ENCODE measurements at regions not wholly inside any gene's neighbourhood (a gene's known extent, or its start where the extent isn't known, plus 50 kb on each side); places are given as distances from the start of the nearest gene placed in this dataset.

- DNase-seq (ENCODE audit: low read depth, low spot score): no peak
- no peak overlapping the region for H3K4me3 ChIP-seq (ENCODE audit: low read depth, low read length)
- TF ChIP-seq, protein P1, sequence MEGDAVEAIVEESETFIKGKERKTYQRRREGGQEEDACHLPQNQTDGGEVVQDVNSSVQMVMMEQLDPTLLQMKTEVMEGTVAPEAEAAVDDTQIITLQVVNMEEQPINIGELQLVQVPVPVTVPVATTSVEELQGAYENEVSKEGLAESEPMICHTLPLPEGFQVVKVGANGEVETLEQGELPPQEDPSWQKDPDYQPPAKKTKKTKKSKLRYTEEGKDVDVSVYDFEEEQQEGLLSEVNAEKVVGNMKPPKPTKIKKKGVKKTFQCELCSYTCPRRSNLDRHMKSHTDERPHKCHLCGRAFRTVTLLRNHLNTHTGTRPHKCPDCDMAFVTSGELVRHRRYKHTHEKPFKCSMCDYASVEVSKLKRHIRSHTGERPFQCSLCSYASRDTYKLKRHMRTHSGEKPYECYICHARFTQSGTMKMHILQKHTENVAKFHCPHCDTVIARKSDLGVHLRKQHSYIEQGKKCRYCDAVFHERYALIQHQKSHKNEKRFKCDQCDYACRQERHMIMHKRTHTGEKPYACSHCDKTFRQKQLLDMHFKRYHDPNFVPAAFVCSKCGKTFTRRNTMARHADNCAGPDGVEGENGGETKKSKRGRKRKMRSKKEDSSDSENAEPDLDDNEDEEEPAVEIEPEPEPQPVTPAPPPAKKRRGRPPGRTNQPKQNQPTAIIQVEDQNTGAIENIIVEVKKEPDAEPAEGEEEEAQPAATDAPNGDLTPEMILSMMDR (IDR thresholded peaks at IDR 0.05; ENCODE audit: low read depth, low read length): no peak
- in situ Hi-C loops (cut with HindIII; ENCODE audit: low sequenced_read_pairs): no loop called here
Measured at GRCh38 chr13:88617176-88617575, 946.0 kb downstream of the SLITRK5 start.

DNA sequence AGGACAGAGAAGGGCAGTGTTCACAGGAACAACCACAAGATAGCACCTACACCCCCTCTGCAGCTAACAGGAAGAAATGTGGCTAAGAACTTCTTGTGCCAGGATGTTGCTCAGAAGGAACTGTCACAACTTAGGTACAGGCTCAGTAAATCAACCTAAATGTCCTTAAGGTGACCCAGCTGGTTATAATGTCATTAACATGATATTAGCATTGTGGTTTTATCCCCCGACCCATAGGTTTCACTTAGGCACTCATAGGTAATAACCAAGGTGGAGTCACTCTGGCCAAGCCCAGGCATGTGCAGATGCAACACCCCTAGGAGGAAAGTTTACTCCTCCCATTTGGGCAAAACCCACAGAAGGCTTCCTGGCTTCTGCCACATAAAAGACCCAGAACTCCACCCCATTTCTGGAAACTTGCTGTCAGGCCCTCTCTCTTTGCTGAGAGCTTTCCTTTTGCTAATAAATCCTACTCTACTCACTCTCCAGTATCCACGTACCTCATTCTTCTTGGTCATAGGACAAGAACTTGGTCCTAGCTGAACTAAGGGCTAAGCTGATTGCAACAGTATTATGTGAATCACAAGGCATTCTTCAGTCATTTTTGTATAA, 951.3 kb downstream of the SLITRK5 start:
- in situ Hi-C loops (cut with HindIII; ENCODE audit: low sequenced_read_pairs): no loop called here
- no peak overlapping the region for H3K4me3 ChIP-seq (ENCODE audit: low read depth, low read length)
- TF ChIP-seq, protein P1 (IDR thresholded peaks at IDR 0.05; ENCODE audit: low read depth, low read length): no peak
- no peak for DNase-seq (ENCODE audit: low read depth, low spot score)

DNA sequence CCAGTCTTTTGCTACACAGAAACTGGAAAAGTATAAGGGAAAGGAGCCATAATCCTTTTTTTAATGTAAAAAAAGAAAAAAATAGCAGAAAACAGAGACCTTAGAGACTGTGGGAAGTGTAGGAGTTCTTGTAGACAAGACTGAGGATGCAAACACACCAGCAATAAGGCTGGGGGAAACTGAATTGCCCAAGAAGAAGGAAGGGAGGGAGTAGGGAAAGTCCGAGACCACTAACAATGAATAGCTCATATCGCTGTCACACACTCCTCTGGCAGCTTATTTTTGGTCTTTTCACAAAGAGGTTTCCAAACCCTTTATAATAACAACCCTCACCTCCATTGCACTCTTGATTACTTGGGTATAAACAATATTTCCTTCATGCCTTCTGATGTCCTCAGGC, 952.0 kb downstream of the SLITRK5 start:
- TF ChIP-seq, protein P1 (IDR thresholded peaks at IDR 0.05; ENCODE audit: low read depth, low read length): no peak
- no peak overlapping the region for H3K4me3 ChIP-seq (ENCODE audit: low read depth, low read length)
- in situ Hi-C loops (cut with HindIII; ENCODE audit: low sequenced_read_pairs): no loop called here
- DNase-seq (ENCODE audit: low read depth, low spot score): no peak

DNA sequence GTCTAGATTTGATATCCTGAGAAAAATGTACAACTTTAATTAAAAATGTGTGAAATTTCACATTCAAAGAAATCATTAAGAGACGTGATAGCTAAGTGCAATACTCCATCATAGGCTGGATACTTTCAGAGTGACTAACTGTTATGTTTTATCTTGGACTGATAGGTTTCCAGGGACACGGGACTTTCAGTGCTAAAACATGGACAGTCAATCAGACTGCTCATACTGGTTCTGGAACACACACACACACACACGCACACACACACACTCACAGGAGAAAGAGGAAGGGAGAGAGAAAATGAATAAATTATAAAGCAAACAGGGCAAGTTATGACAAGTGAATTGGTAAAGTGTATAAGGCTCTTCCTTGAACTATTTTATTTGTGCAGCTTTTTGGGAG, 955.9 kb downstream of the SLITRK5 start:
- H3K4me3 ChIP-seq (ENCODE audit: low read depth, low read length): no peak overlapping the region
- in situ Hi-C loops (cut with HindIII; ENCODE audit: low sequenced_read_pairs): no loop called here
- TF ChIP-seq, protein P1 (IDR thresholded peaks at IDR 0.05; ENCODE audit: low read depth, low read length): no peak
- DNase-seq (ENCODE audit: low read depth, low spot score): no peak

DNA sequence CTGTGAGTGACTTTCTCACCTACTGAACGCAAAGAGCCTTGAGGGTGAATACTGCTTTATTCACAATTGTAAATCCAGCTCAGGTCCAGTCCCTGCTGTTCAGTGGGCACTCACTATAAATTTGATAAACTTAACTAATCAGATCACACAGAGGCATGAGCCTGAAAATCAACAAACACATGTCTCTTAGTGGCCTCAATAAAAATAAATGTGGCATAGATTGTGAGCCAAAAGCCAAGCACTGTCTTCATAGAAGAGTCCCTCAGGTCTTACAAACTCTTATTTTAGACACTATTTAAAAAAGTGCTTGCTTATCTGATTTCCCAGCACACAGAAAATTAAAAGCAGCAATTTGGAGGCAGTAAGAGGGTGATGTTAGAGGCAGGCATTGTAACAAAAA, 957.7 kb downstream of the SLITRK5 start:
- no peak for DNase-seq (ENCODE audit: low read depth, low spot score)
- TF ChIP-seq, protein P1 (IDR thresholded peaks at IDR 0.05; ENCODE audit: low read depth, low read length): no peak
- in situ Hi-C loops (cut with HindIII; ENCODE audit: low sequenced_read_pairs): no loop called here
- H3K4me3 ChIP-seq (ENCODE audit: low read depth, low read length): no peak overlapping the region

GRCh38 chr13:88637935-88638334, 966.8 kb downstream of the SLITRK5 start:
- TF ChIP-seq, protein P1 (IDR thresholded peaks at IDR 0.05; ENCODE audit: low read depth, low read length): no peak
- in situ Hi-C loops (cut with HindIII; ENCODE audit: low sequenced_read_pairs): no loop called here
- no peak for DNase-seq (ENCODE audit: low read depth, low spot score)
- H3K4me3 ChIP-seq (ENCODE audit: low read depth, low read length): no peak overlapping the region

All from astrocyte of the spinal cord (primary cell).